SK-N-MC (cell line): ENCODE measurements at regions not wholly inside any gene's neighbourhood (a gene's known extent, or its start where the extent isn't known, plus 50 kb on each side); places are given as distances from the start of the nearest gene placed in this dataset.

Source experiments
- EZH2 ChIP-seq: fragments of 200-600 bp; sonication (generic); IDR thresholded peaks from one replicate; pipeline ENCODE4 v1.6.1; 2017; ENCODE audit warnings: antibody characterized with exemption
- FOXP2 ChIP-seq: optimal IDR thresholded peaks from 2 replicates; pipeline ENCODE3; 2011; ENCODE audit warnings: mild to moderate bottlenecking, moderate library complexity; ENCODE audit not compliant: insufficient read depth; ENCODE audit errors: extremely low read length, control extremely low read depth
- POLR2AphosphoS5 ChIP-seq: IDR thresholded peaks from 2 replicates; pipeline ENCODE4 v1.6.1; 2012; ENCODE audit warnings: mild to moderate bottlenecking, low read depth, low read length, borderline replicate concordance

DNA sequence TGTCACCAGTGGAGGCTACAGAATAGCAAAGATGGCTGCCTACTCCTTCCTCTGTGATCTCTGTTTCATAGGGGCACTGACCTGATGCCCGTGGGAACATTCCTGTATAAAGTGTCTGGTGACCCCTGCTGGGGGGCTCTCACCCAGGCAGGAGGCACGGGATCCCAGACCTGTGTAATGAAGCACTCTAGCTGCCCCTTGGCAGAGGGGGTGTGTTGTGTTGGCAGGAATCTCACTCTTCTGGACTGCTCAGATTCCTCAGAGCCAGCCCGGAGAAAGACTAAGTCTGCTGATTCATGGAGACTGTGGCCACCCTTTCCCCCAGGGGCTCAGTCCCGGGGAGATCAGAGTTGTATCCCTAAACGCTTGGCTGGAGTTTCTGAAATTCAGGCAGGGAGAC is 648.3 kb downstream of the SPRY1 start:
- no peak for TF ChIP-seq EZH2
- TF ChIP-seq FOXP2 = no peak
- TF ChIP-seq POLR2AphosphoS5 = no peak
